Central memory CD8-positive, alpha-beta T cell (primary cell): ENCODE measurements at regions not wholly inside any gene's neighbourhood (a gene's known extent, or its start where the extent isn't known, plus 50 kb on each side); places are given as distances from the start of the nearest gene placed in this dataset.

Source experiments
- ATAC-seq: fragments of 150-1000 bp; cut with Tn5 transposase; replicated peaks from 2 replicates; pipeline ENCODE4 v1.10.0; 2022; ENCODE audit warnings: mild to moderate bottlenecking, moderate FRiP score, moderate number of reproducible peaks; ENCODE audit not compliant: poor library complexity, severe bottlenecking; ENCODE audit errors: extremely low read depth
- DNase-seq, 2 donors: peaks; one replicate each; pipeline ENCODE4 v3.0.0; 2021; ENCODE audit warnings: low spot score in 2 of 2
- H3K27ac Mint-ChIP-seq: one replicate; pipeline ENCODE4 v1.8.0; 2022; ENCODE audit warnings: low read depth, mild to moderate bottlenecking, moderate library complexity, mixed read lengths
- H3K27me3 Mint-ChIP-seq: one replicate; pipeline ENCODE4 v1.8.0; 2022; ENCODE audit warnings: mixed read lengths
- H3K36me3 Mint-ChIP-seq: one replicate; pipeline ENCODE4 v1.8.0; 2022; ENCODE audit warnings: mild to moderate bottlenecking, moderate library complexity, mixed read lengths; ENCODE audit not compliant: insufficient read depth
- H3K4me1 Mint-ChIP-seq: one replicate; pipeline ENCODE4 v1.8.0; 2022; ENCODE audit warnings: mixed read lengths
- H3K4me3 Mint-ChIP-seq: one replicate; pipeline ENCODE4 v1.8.0; 2022; ENCODE audit warnings: mild to moderate bottlenecking, moderate library complexity, mixed read lengths
- H3K9me3 Mint-ChIP-seq: one replicate; pipeline ENCODE4 v1.8.0; 2022; ENCODE audit warnings: mixed read lengths

DNA sequence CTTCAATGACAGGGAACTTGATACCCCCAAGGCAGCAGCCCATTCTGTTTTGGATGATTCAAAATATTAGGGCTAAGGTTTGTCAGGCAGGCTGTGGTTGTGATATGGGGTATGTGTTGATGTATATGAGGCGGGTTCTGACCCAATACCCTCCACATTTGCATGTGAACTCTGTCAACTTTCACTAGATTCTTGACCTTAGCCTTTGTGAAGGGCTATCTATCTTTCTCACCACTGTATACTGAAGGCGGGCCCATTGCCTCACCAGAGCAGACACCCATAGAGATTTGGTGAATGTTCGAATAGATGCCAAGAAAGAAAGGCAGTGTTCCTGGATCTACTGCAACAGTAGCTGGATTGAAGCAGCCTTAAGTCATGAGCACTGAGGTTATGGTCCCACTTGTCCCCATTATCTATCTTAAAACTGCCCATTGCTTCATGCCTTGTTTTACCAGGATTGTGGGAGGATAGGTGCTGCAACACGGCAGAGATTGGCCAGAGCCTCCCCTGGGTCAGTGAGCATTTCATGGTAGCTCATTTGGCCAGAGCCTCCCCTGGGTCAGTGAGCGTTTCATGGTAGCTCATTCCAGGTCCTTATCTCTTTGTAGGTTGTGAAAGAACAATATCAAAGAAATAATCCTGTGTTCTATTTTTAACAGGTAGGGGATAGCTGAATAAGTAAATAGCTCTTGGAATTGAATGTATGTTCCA lies 399.6 kb downstream of the TMEM135 start:
- DNase-seq (no peak), ATAC-seq (no peak)
- Mint-ChIP-seq H3K4me3 (no peak overlapping the region), H3K36me3 (no peaks in the 10 kb centered on the region), H3K27ac (no peak overlapping the region), H3K27me3 (peaks cover 23% of the 10 kb centered on the region), H3K4me1 (no peaks in the 10 kb centered on the region), H3K9me3 (no peaks in the 10 kb centered on the region)

DNA sequence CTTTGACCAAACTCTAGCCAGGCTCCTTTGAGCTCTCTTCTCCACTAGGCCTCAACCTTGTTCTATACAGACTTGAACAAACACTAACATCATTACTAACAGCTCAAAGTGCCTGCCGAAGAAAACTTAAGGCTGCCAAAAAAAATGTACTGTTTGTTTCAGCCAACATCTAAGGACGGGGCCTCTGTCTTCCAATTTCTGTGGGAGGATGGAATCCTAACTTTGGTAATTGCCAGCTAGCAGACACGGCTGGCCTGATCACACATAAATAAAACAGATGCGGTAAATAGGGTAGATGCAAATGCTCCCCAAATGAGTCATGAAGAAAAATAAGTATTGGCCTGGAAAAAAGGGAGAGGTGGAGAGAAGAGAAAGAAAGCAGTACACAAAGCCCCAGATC lies 394.3 kb downstream of the TMEM135 start:
- no peak overlapping the region for H3K27ac Mint-ChIP-seq

DNA sequence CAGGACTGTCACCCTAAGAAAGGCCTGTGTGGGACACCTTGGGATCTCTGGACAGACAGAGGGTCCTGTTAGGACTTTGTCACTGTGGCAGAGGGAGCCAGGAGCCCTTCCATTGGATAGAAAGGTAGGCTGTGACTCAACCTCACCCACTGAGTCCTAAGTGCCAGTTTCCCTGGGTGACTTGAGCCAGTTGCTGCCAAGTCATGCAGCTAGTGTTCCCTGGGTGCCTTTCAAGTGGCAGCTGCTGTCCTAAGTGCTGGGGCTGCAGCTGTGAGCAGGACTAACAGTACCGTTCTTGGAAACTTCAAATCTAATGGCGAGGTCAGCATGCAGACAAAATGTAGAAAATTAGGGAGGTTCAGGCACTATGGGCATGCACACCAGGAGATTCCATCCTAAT lies 393.7 kb downstream of the TMEM135 start:
- DNase-seq, result no peak
- Mint-ChIP-seq H3K4me3 (no peak overlapping the region), H3K27ac (no peak overlapping the region), H3K27me3 (no peaks in the 10 kb centered on the region), H3K4me1 (no peaks in the 10 kb centered on the region), H3K36me3 (no peaks in the 10 kb centered on the region), H3K9me3 (no peaks in the 10 kb centered on the region)
- no peak for ATAC-seq

More for the DNA sequence above, 394.3 kb downstream of the TMEM135 start:
- Mint-ChIP-seq H3K9me3 (no peaks in the 10 kb centered on the region), H3K36me3 (no peaks in the 10 kb centered on the region), H3K4me3 (no peak overlapping the region), H3K27me3 (no peaks in the 10 kb centered on the region), H3K4me1 (no peaks in the 10 kb centered on the region)
- DNase-seq, result no peak
- no peak for ATAC-seq

DNA sequence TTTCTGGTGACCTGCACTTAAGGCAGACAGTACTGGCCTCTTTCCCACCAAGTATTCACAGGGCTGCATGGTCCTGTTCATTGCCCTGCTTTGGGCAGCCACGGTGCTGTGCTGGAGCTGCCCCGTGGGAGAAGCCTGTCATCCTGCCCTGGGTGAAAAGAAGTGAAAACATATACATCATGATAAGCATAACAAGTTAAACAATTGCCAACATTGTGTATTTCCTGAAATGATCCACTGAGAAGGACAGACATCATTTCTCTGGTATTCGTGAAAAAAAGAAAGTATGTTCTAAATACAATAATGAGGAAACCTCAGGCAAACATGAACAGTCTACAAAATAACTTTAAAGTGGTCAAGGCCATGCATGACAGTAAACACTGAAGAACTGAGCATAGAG lies 393.1 kb downstream of the TMEM135 start:
- H3K27ac Mint-ChIP-seq, result no peak overlapping the region
- peaks cover 3% of the 10 kb centered on the region for H3K27me3 Mint-ChIP-seq
- ATAC-seq (no peak), DNase-seq (no peak)
- no peaks in the 10 kb centered on the region for H3K4me1 Mint-ChIP-seq
- H3K4me3 Mint-ChIP-seq, result no peak overlapping the region
- no peaks in the 10 kb centered on the region for H3K36me3 Mint-ChIP-seq
- no peaks in the 10 kb centered on the region for H3K9me3 Mint-ChIP-seq

DNA sequence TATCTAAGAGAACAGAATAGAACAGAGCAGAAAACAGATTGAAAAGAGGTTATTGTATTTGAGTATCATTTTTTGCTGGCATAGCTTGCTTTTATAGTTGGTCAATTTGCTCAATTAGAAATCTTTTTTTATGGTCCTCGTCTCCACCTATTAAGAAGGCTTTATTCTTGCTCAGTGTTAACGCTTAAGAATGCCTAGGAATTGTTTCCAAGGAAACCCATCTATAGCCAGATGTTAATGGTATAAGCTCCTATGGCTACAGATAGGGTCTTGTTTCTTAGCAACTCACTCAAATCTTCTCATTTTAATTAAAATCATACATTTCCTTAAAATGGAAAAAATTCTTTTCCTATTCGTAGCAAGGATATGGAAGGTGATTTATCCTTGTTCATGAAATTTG lies 392.3 kb downstream of the TMEM135 start:
- H3K9me3 Mint-ChIP-seq, result no peaks in the 10 kb centered on the region
- H3K4me1 Mint-ChIP-seq, result no peaks in the 10 kb centered on the region
- no peak overlapping the region for H3K27ac Mint-ChIP-seq
- no peak for DNase-seq
- H3K27me3 Mint-ChIP-seq, result peaks cover 11% of the 10 kb centered on the region
- H3K36me3 Mint-ChIP-seq, result no peaks in the 10 kb centered on the region
- H3K4me3 Mint-ChIP-seq, result no peak overlapping the region
- ATAC-seq, result no peak

DNA sequence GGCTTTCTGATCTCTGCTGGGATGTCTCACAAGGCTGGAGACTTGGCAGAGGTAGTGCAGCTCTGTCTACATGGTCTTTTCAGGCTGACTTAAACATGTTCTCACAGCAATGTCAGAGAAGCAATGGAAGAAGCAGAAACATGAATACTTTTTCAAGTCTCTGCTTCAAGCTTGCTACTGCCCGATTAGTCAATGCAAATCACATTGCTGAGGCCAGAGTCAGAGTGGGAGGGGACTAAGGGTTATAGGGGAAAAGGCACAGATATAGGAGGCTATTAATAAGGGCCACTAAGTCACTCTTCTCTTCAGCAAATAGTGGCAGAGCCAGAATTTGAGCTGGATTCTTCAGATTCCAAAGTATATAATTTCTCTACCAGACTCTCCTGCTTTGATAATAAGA lies 390.5 kb downstream of the TMEM135 start:
- Mint-ChIP-seq H3K36me3 (no peaks in the 10 kb centered on the region), H3K4me3 (no peak overlapping the region), H3K27me3 (peaks cover 18% of the 10 kb centered on the region), H3K4me1 (no peaks in the 10 kb centered on the region), H3K9me3 (no peaks in the 10 kb centered on the region), H3K27ac (no peak overlapping the region)
- DNase-seq, result no peak
- no peak for ATAC-seq

DNA sequence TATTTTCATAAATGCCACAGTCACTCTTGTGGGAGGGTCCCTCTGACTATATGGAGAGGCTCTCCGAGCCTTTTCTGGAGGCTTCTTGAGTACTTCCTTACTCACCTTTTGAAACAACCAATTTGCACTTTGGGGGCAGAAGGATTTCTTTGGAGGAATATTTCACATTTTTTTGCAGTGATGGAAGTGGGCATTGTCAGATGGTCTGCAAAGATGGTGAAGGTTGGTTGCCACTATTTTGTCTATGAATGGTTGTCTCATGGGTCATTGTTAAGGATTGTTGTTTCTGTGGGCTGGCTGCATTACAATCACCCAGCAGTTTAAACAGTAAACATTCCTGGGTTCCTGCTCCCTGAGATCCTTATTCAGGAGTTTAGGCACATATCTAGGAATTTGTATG lies 388.2 kb downstream of the TMEM135 start:
- H3K4me1 Mint-ChIP-seq, result no peaks in the 10 kb centered on the region
- DNase-seq (no peak), ATAC-seq (no peak)
- no peak overlapping the region for H3K4me3 Mint-ChIP-seq
- H3K9me3 Mint-ChIP-seq, result no peaks in the 10 kb centered on the region
- H3K27ac Mint-ChIP-seq, result no peak overlapping the region
- peaks cover 2% of the 10 kb centered on the region for H3K36me3 Mint-ChIP-seq
- H3K27me3 Mint-ChIP-seq, result peaks cover 18% of the 10 kb centered on the region

DNA sequence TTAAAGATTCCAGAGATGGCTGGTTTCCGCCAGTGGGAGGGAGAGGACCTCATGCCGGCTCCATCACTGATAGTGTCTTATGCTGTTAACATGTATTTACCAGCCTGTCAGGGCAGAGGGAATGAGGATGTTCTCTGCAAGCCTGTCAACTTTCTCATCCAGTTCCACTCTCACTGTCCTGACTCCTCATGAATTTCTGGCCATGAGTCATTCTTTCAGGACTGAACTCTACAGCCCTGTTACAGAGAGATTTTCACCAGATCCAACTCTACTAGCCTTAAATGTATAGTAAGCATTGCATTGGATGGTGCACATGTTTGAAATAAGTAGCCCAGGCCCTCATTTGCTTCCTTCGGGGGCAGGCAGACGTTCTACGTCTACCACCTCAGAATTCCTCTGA lies 387.7 kb downstream of the TMEM135 start:
- DNase-seq (no peak), ATAC-seq (no peak)
- no peak overlapping the region for H3K4me3 Mint-ChIP-seq
- H3K9me3 Mint-ChIP-seq, result no peaks in the 10 kb centered on the region
- H3K4me1 Mint-ChIP-seq, result no peaks in the 10 kb centered on the region
- H3K27me3 Mint-ChIP-seq, result peaks cover 18% of the 10 kb centered on the region
- peaks cover 2% of the 10 kb centered on the region for H3K36me3 Mint-ChIP-seq
- no peak overlapping the region for H3K27ac Mint-ChIP-seq

DNA sequence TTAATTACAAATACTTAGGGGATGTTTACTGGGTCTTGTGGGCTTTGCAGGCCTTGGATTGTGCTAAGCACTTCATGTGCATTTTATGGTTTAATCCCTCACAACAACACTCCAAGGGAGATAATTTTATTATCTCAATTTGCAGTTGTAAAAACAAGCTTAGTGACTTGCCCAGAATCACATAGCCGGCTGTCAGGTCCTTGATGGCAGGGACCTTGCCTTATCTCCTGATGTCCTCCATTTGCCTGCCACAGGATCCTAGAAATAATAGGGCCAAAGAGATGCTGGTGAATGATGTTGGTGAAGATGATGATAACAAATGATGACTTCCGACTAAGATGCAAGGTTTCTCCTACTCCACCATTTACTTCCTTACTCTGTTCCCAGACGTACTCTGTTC lies 385.4 kb downstream of the TMEM135 start:
- DNase-seq (no peak), ATAC-seq (no peak)
- Mint-ChIP-seq H3K9me3 (no peaks in the 10 kb centered on the region), H3K27ac (no peak overlapping the region), H3K4me1 (no peaks in the 10 kb centered on the region), H3K27me3 (peaks cover 18% of the 10 kb centered on the region), H3K4me3 (no peak overlapping the region), H3K36me3 (peaks cover 2% of the 10 kb centered on the region)

DNA sequence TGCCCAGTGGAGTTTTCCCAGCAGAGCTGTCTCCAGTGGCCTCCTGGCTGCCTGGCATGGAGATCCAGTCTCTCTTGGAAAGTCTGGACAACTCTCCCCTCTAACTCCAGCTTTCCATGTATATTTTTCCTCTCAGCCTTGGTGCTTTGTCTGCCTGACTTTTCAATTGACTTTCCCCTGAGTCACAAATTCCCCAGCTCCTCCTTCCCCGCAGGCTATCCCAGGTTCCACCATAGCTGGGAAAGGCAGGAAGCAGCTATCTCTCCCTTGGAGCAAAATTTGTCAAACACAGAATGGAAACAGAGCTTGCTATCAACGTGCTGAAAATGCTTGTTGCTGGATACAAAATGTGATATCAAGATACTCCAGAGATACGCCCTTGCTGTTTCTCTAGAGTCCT lies 384.8 kb downstream of the TMEM135 start:
- Mint-ChIP-seq H3K4me1 (no peaks in the 10 kb centered on the region), H3K9me3 (no peaks in the 10 kb centered on the region), H3K27me3 (peaks cover 18% of the 10 kb centered on the region), H3K27ac (no peak overlapping the region), H3K36me3 (peaks cover 2% of the 10 kb centered on the region), H3K4me3 (no peak overlapping the region)
- no peak for ATAC-seq
- no peak for DNase-seq

DNA sequence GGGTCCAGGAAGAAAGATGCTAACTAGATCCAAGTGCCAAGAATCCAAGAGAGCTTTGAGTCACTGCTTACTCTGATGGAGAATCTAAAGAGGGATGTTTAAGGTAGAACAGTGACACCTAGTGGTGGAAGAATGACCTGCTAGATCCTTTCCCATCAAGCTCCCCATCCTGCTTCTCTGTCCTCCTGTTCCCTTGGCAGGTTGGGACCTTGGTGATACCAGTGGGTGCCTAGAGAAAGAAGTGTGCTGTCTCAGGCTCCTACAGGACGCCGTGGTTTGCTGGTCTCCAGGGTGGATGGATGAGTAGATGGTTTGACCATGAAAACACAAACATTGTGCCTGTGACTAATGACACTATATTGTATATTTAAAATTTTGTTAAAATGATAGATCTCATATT lies 383.7 kb downstream of the TMEM135 start:
- H3K36me3 Mint-ChIP-seq, result peaks cover 2% of the 10 kb centered on the region
- H3K27ac Mint-ChIP-seq, result no peak overlapping the region
- DNase-seq (no peak), ATAC-seq (no peak)
- H3K27me3 Mint-ChIP-seq, result peaks cover 18% of the 10 kb centered on the region
- H3K9me3 Mint-ChIP-seq, result no peaks in the 10 kb centered on the region
- no peaks in the 10 kb centered on the region for H3K4me1 Mint-ChIP-seq
- no peak overlapping the region for H3K4me3 Mint-ChIP-seq

DNA sequence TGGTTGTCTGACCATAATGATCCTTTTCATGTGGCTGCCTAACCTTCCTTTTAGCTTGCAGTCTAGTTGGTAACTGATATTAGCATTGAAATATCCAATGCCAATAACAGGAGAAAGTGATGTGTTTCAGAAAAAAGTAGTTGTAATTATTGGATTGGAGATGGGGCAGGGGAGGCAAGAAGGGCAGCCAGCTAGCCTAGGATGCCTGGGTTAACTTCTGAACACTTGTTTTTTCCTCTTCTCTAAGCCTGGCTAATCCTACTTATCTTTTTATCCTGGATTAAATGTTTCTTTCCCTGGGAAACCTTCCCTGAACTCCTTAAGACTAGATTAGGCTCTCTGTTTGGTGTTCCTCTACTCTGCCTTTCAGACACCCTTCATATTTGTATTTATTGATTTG lies 380.2 kb downstream of the TMEM135 start:
- DNase-seq (no peak), ATAC-seq (no peak)
- H3K36me3 Mint-ChIP-seq, result peaks cover 2% of the 10 kb centered on the region
- no peak overlapping the region for H3K4me3 Mint-ChIP-seq
- H3K4me1 Mint-ChIP-seq, result no peaks in the 10 kb centered on the region
- no peaks in the 10 kb centered on the region for H3K9me3 Mint-ChIP-seq
- H3K27me3 Mint-ChIP-seq, result peaks cover 16% of the 10 kb centered on the region
- H3K27ac Mint-ChIP-seq, result no peak overlapping the region

DNA sequence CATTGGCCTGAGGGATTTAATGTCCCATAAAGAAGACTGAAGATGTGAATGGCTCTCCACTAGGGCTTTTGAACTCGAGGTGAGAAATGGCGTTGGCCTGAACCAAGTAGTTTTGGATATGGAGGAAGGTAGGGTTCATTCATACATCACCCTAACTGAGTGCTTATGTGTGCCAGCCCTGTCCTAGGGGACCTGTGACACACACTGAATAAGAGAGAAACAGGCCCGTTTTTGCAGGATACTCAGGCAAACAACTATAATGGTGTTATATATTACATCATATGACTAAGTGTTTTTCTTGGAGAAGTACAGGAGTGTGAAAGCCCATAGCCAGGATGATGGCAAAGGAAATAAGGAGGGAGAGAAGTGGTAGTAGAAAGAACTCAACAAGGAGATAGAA lies 368.1 kb downstream of the TMEM135 start:
- Mint-ChIP-seq H3K9me3 (no peaks in the 10 kb centered on the region), H3K36me3 (peaks cover 2% of the 10 kb centered on the region), H3K27ac (no peak overlapping the region), H3K27me3 (peaks cover 12% of the 10 kb centered on the region), H3K4me1 (no peaks in the 10 kb centered on the region), H3K4me3 (no peak overlapping the region)
- DNase-seq, result no peak
- ATAC-seq, result no peak
